Nephron (organoid): ENCODE measurements at regions not wholly inside any gene's neighbourhood (a gene's known extent, or its start where the extent isn't known, plus 50 kb on each side); places are given as distances from the start of the nearest gene placed in this dataset.

Source experiments
- H3K27ac Mint-ChIP-seq, 3 experiments: 2 replicates each; pipeline ENCODE4 v1.8.0; 2020; ENCODE audit warnings: mixed read lengths in 3 of 3, mild to moderate bottlenecking in 2 of 3, moderate library complexity in 1 of 3
- H3K27me3 Mint-ChIP-seq: 2 replicates; pipeline ENCODE4 v1.8.0; 2021; ENCODE audit warnings: low read depth, mild to moderate bottlenecking, moderate library complexity, mixed read lengths
- H3K36me3 Mint-ChIP-seq: 2 replicates; pipeline ENCODE4 v1.8.0; 2020; ENCODE audit warnings: low read depth, mixed read lengths
- H3K4me1 Mint-ChIP-seq: 2 replicates; pipeline ENCODE4 v1.8.0; 2020; ENCODE audit warnings: mixed read lengths
- H3K4me3 Mint-ChIP-seq, 3 experiments: 2 replicates each; pipeline ENCODE4 v1.8.0; 2020; ENCODE audit warnings: mild to moderate bottlenecking in 3 of 3, mixed read lengths in 3 of 3, moderate library complexity in 2 of 3
- H3K9me3 Mint-ChIP-seq: 2 replicates; pipeline ENCODE4 v1.8.0; 2020; ENCODE audit warnings: mixed read lengths
- TF ChIP-seq, protein P1 (sequence below), 3 experiments: fragments of 200-600 bp; sonication (generic); IDR thresholded peaks; one replicate each; pipeline ENCODE4 v1.5.0; 2021; ENCODE audit warnings: antibody characterized with exemption in 3 of 3; ENCODE audit not compliant: unreplicated experiment in 3 of 3

DNA sequence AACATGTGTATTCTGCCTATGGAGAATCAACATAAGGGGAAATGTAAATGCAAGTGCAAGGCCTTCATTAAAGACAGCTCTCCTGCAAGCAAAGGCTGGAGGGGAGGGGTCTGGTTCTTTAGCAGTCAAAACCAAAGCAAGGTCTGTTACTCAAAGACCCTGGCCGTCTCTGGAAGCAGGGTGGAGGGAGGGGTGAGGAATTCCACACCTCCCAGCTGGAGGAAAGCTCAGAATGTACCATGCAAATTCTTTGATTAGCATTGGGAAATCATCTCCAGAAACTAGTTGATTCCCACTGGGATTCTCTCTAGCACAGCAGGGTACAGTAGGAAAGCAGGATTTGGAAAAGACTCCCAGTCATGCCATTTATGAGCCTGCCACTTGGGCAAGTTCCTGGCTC lies 77.3 kb upstream of the ASIC2 start:
- Mint-ChIP-seq H3K4me3 (no peak overlapping the region), H3K9me3 (peaks cover 2% of the 10 kb centered on the region), H3K4me1 (no peaks in the 10 kb centered on the region), H3K27ac (peak overlapping the region in 1 of 3 experiments; percentile 32), H3K27me3 (peaks cover 9% of the 10 kb centered on the region), H3K36me3 (no peaks in the 10 kb centered on the region)
- TF ChIP-seq, protein P1, sequence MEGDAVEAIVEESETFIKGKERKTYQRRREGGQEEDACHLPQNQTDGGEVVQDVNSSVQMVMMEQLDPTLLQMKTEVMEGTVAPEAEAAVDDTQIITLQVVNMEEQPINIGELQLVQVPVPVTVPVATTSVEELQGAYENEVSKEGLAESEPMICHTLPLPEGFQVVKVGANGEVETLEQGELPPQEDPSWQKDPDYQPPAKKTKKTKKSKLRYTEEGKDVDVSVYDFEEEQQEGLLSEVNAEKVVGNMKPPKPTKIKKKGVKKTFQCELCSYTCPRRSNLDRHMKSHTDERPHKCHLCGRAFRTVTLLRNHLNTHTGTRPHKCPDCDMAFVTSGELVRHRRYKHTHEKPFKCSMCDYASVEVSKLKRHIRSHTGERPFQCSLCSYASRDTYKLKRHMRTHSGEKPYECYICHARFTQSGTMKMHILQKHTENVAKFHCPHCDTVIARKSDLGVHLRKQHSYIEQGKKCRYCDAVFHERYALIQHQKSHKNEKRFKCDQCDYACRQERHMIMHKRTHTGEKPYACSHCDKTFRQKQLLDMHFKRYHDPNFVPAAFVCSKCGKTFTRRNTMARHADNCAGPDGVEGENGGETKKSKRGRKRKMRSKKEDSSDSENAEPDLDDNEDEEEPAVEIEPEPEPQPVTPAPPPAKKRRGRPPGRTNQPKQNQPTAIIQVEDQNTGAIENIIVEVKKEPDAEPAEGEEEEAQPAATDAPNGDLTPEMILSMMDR (IDR thresholded peaks at IDR 0.05; ENCODE audit: unreplicated experiment in 3 of 3): no peak

DNA sequence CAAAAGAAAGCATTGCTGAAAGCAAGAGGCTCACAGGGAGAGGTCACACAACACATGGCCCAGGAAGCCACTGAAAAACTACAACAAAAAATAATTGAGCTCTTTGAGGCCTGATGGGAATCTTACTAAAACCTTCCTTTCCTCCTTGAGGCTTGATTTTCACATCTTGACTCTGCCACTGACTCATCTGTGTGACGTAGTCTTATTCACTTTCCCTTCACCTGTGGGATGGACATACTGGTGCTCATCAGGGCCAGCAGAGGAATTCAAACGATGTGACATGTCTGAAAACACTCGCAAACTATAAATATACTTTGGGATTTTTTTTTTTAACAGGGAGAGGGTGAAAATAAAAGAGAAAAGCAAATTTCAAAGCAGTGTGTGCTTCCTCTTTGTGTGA lies 78.3 kb upstream of the ASIC2 start:
- H3K27ac Mint-ChIP-seq: no peak overlapping the region
- H3K4me3 Mint-ChIP-seq: no peak overlapping the region
- no peaks in the 10 kb centered on the region for H3K36me3 Mint-ChIP-seq
- H3K27me3 Mint-ChIP-seq: peaks cover 9% of the 10 kb centered on the region
- H3K4me1 Mint-ChIP-seq: no peaks in the 10 kb centered on the region
- TF ChIP-seq, protein P1 (IDR thresholded peaks at IDR 0.05; ENCODE audit: unreplicated experiment in 3 of 3): no peak
- H3K9me3 Mint-ChIP-seq: peaks cover 1% of the 10 kb centered on the region

DNA sequence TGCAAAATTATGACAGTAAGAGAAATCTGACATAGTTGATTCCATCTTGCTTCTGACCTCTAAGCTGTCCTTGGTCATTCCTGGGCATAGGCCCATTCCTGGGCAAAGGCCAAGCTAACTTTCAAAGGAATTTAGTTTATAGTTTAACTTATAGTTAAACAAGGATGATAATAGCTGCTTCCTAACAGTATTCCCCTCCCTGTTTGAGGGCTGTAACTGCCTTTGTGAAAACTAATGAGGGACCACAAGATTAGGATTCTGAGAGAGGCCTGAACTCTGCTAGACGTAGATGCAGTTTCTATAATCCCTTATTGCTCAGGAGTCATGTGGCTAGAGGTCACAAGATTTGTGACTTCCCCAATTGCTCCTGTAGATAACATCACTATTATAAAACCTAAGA lies 80.2 kb upstream of the ASIC2 start:
- no peak overlapping the region for H3K27ac Mint-ChIP-seq
- peaks cover 15% of the 10 kb centered on the region for H3K27me3 Mint-ChIP-seq
- no peaks in the 10 kb centered on the region for H3K36me3 Mint-ChIP-seq
- no peaks in the 10 kb centered on the region for H3K9me3 Mint-ChIP-seq
- no peak overlapping the region for H3K4me3 Mint-ChIP-seq
- TF ChIP-seq, protein P1 (IDR thresholded peaks at IDR 0.05; ENCODE audit: unreplicated experiment in 3 of 3): no peak
- H3K4me1 Mint-ChIP-seq: peaks cover 6% of the 10 kb centered on the region

DNA sequence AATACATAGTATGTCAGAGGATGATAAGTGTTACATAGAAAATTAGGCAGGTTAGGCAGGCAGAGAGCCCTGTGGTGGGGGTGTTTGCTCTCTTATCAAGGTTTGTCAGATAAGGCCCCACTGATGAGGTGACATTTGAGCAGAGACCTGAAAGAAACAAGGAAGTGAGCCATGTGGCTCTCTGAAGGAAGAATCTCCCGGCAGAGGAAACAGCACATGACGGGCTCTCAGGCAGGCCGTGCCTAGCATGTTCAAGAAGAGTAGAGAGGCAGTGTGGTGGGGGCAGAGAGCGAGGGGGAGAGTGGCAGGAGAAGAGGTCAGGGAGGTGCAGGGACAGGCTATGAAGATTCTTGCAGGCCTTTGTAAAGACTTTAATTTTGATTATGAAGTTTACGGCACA lies 82.0 kb upstream of the ASIC2 start:
- Mint-ChIP-seq H3K27me3 (peaks cover 9% of the 10 kb centered on the region), H3K9me3 (no peaks in the 10 kb centered on the region), H3K4me1 (peaks cover 17% of the 10 kb centered on the region), H3K27ac (no peak overlapping the region), H3K36me3 (no peaks in the 10 kb centered on the region), H3K4me3 (no peak overlapping the region)
- TF ChIP-seq, protein P1 (IDR thresholded peaks at IDR 0.05; ENCODE audit: unreplicated experiment in 3 of 3): no peak

DNA sequence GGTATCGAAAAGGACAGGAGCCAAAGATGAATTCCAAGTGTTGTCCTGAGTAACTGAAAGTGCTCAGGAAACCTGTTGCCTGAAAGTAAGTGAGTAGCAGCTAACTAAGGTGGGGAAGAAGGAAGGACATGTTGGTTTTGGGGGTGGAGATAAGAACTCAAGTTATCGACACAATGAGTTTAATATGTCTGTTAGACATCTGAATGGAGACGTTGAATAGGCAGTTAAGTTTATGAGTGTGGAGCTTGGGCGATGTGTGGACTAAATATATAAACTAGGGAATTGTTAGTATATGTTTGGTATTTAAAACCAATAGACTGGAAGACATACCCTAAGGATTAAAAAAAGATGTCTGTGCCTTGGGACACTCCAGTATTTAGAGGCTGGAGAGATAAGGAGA lies 82.7 kb upstream of the ASIC2 start:
- Mint-ChIP-seq H3K36me3 (no peaks in the 10 kb centered on the region), H3K27me3 (peaks cover 5% of the 10 kb centered on the region), H3K4me1 (peaks cover 17% of the 10 kb centered on the region), H3K9me3 (no peaks in the 10 kb centered on the region), H3K4me3 (no peak overlapping the region), H3K27ac (no peak overlapping the region)
- TF ChIP-seq, protein P1 (IDR thresholded peaks at IDR 0.05; ENCODE audit: unreplicated experiment in 3 of 3): no peak

DNA sequence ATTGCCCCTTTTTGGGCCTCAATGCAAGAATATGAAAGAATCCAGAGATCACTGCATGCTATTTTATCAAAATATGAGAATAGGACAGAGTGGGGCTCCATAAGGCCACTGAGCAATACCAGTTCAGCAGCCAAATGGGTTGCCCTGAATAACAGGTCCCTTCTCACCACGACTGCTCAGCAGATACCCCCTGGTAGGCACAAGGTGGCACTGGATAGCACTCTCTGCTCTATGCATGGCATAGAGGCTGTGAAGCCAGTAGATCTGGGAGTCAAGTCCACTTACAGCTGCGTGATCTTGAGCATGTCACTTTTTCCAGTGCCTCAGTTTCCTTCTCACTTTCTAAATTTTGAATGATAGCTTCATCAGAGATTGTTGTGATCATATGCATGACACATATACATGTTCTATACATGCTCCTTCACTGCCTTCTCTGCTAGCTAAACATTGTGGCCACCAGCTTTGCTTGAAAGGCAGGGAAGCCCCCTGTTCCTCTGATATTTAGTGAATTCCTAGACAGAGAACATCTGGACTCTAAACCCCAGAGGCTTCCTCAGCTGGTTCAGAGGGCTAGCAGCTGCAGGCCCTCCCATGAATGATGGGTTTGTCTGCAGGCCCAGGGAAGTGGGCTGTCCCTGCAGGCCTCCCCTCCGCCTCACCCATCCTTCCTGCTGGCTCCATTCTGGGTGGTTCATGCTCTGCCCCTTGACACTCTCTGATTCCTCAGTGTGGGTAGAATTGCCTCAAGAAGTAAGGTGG lies 84.9 kb upstream of the ASIC2 start:
- no peaks in the 10 kb centered on the region for H3K9me3 Mint-ChIP-seq
- peaks cover 5% of the 10 kb centered on the region for H3K27me3 Mint-ChIP-seq
- H3K27ac Mint-ChIP-seq: peak overlapping the region; percentile 32 to 84 (median 47)
- peaks cover 26% of the 10 kb centered on the region for H3K4me1 Mint-ChIP-seq
- peak overlapping the region in 1 of 3 experiments; percentile 3 for H3K4me3 Mint-ChIP-seq
- no peaks in the 10 kb centered on the region for H3K36me3 Mint-ChIP-seq
- TF ChIP-seq, protein P1 (IDR thresholded peaks at IDR 0.05; ENCODE audit: unreplicated experiment in 3 of 3): no peak
